Endodermal cell (in vitro differentiated cells): ENCODE measurements at regions not wholly inside any gene's neighbourhood (a gene's known extent, or its start where the extent isn't known, plus 50 kb on each side); places are given as distances from the start of the nearest gene placed in this dataset.

Experiments
- DNase-seq: peaks from one replicate; pipeline ENCODE4 v3.0.0-alpha.2; 2017
- H3K27ac ChIP-seq: 2 replicates; pipeline ENCODE4 v1.5.1; 2013; ENCODE audit warnings: mild to moderate bottlenecking, low read depth, low read length, moderate library complexity
- H3K27me3 ChIP-seq: 2 replicates; pipeline ENCODE4 v1.6.1; 2013; ENCODE audit warnings: mild to moderate bottlenecking, low read length, moderate library complexity; ENCODE audit not compliant: insufficient read depth, control insufficient read depth, poor library complexity, severe bottlenecking
- H3K36me3 ChIP-seq: 2 replicates; pipeline ENCODE4 v1.7.0; 2013; ENCODE audit warnings: mild to moderate bottlenecking, low read length, moderate library complexity; ENCODE audit not compliant: control insufficient read depth, insufficient read depth
- H3K4me1 ChIP-seq: one replicate; pipeline ENCODE4 v1.7.0; 2013; ENCODE audit warnings: low read length; ENCODE audit not compliant: control insufficient read depth, insufficient read depth
- H3K4me3 ChIP-seq: 2 replicates; pipeline ENCODE4 v1.5.1; 2013; ENCODE audit warnings: mild to moderate bottlenecking, low read length, moderate library complexity
- H3K9ac ChIP-seq: 2 replicates; pipeline ENCODE4 v1.6.1; 2013; ENCODE audit warnings: mild to moderate bottlenecking, low read length, moderate library complexity; ENCODE audit not compliant: poor library complexity, severe bottlenecking; ENCODE audit errors: extremely low read depth
- H3K9me3 ChIP-seq: 2 replicates; pipeline ENCODE4 v1.6.1; 2013; ENCODE audit warnings: mild to moderate bottlenecking, low read length, moderate library complexity; ENCODE audit not compliant: control insufficient read depth
- H3K27ac Mint-ChIP-seq: 2 replicates; pipeline ENCODE4 v1.8.0; 2020; ENCODE audit warnings: mixed read lengths
- H3K27me3 Mint-ChIP-seq: 2 replicates; pipeline ENCODE4 v1.8.0; 2021; ENCODE audit warnings: mild to moderate bottlenecking, mixed read lengths; ENCODE audit not compliant: insufficient read depth
- H3K36me3 Mint-ChIP-seq: 2 replicates; pipeline ENCODE4 v1.8.0; 2020; ENCODE audit warnings: low read depth, mixed read lengths
- H3K4me1 Mint-ChIP-seq: 2 replicates; pipeline ENCODE4 v1.8.0; 2020; ENCODE audit warnings: mixed read lengths
- H3K4me3 Mint-ChIP-seq: 2 replicates; pipeline ENCODE4 v1.8.0; 2020; ENCODE audit warnings: mild to moderate bottlenecking, moderate library complexity, mixed read lengths
- H3K9me3 Mint-ChIP-seq: 2 replicates; pipeline ENCODE4 v1.8.0; 2020; ENCODE audit warnings: mild to moderate bottlenecking, mixed read lengths
- CTCF ChIP-seq: fragments of 200-600 bp; sonication (generic); conservative IDR thresholded peaks from 2 replicates; pipeline ENCODE4 v1.5.0; 2021; ENCODE audit warnings: antibody characterized with exemption, mild to moderate bottlenecking
- WGBS, 2 experiments: methylation state at CpG; one replicate each; pipeline versions ENCODE4 v1.1.5 to v1.1.7; 2013; ENCODE audit warnings: missing lambda C conversion rate in 2 of 2, mixed read lengths in 1 of 2; ENCODE audit not compliant: insufficient coverage in 1 of 2, insufficient read length in 1 of 2; 5-methylcytosine and 5-hydroxymethylcytosine counted together

- H3K4me1 Mint-ChIP-seq = no peaks in the 10 kb centered on the region
- H3K27me3 ChIP-seq = no peaks in the 10 kb centered on the region
- H3K27me3 Mint-ChIP-seq = no peaks in the 10 kb centered on the region
- H3K4me3 ChIP-seq = no peak overlapping the region
- H3K27ac ChIP-seq = no peak overlapping the region
- H3K9ac ChIP-seq = no peak overlapping the region
- peaks cover 6% of the 10 kb centered on the region for H3K9me3 ChIP-seq
- no peak overlapping the region for H3K4me3 Mint-ChIP-seq
- no peak for TF ChIP-seq CTCF
- no peak overlapping the region for H3K27ac Mint-ChIP-seq
- 97% methylated on average over 1 of the region's 2 CpGs; no CpG with 5 or more reads in 1 of the 2 experiments for whole genome bisulfite sequencing, 2 experiments
- H3K4me1 ChIP-seq = no peaks in the 10 kb centered on the region
- no peaks in the 10 kb centered on the region for H3K36me3 ChIP-seq
- peaks cover 2% of the 10 kb centered on the region for H3K9me3 Mint-ChIP-seq
- H3K36me3 Mint-ChIP-seq = no peaks in the 10 kb centered on the region
- DNase-seq = no peak
Observed at GRCh38 chr14:84777356-84777755, 752.6 kb upstream of the FLRT2 start.

GRCh38 chr14:84782902-84783301, 747.0 kb upstream of the FLRT2 start:
- no peaks in the 10 kb centered on the region for H3K27me3 ChIP-seq
- H3K27ac Mint-ChIP-seq = no peak overlapping the region
- no peaks in the 10 kb centered on the region for H3K4me1 ChIP-seq
- no peak overlapping the region for H3K4me3 ChIP-seq
- H3K36me3 ChIP-seq = no peaks in the 10 kb centered on the region
- 75% methylated on average over 1 of the region's 1 CpG; no CpG with 5 or more reads in 1 of the 2 experiments for WGBS, 2 experiments
- no peak for TF ChIP-seq CTCF
- no peak for DNase-seq
- H3K4me3 Mint-ChIP-seq = no peak overlapping the region
- no peak overlapping the region for H3K27ac ChIP-seq
- H3K27me3 Mint-ChIP-seq = no peaks in the 10 kb centered on the region
- H3K4me1 Mint-ChIP-seq = no peaks in the 10 kb centered on the region
- no peaks in the 10 kb centered on the region for H3K9me3 ChIP-seq
- H3K9ac ChIP-seq = no peak overlapping the region
- no peaks in the 10 kb centered on the region for H3K36me3 Mint-ChIP-seq
- no peaks in the 10 kb centered on the region for H3K9me3 Mint-ChIP-seq

GRCh38 chr14:84783511-84783910, 746.4 kb upstream of the FLRT2 start:
- Histone ChIP-seq H3K9ac (no peak overlapping the region), H3K27ac (no peak overlapping the region), H3K4me1 (no peaks in the 10 kb centered on the region), H3K27me3 (no peaks in the 10 kb centered on the region), H3K4me3 (no peak overlapping the region), H3K9me3 (no peaks in the 10 kb centered on the region), H3K36me3 (no peaks in the 10 kb centered on the region)
- TF ChIP-seq CTCF = no peak
- Mint-ChIP-seq H3K27me3 (no peaks in the 10 kb centered on the region), H3K4me3 (no peak overlapping the region), H3K4me1 (no peaks in the 10 kb centered on the region), H3K9me3 (no peaks in the 10 kb centered on the region), H3K36me3 (no peaks in the 10 kb centered on the region), H3K27ac (no peak overlapping the region)
- 87% methylated on average over 1 of the region's 1 CpG; no CpG with 5 or more reads in 1 of the 2 experiments for WGBS, 2 experiments
- no peak for DNase-seq
